ENCODE measurements at regions not wholly inside any gene's neighbourhood (a gene's known extent, or its start where the extent isn't known, plus 50 kb on each side); places are given as distances from the start of the nearest gene placed in this dataset.

GRCh38 chr3:66554178-66554577, 53.4 kb upstream of the LRIG1 start:
- H3K9ac ChIP-seq (replicated peaks in 1 of 4; ENCODE audit: extremely low read depth in 1 of 4, low read depth in 3 of 4, low read length in 3 of 4), result no peak overlapping the region
- no peak overlapping the region for H3K4me3 ChIP-seq (ENCODE audit: extremely low read depth in 1 of 4, insufficient read depth in 2 of 4, low read depth in 3 of 4, low read length in 4 of 4)
- TF ChIP-seq JUN (IDR thresholded peaks at IDR 0.05; ENCODE audit: low read depth, low read length) (no peak), BCL11A (IDR thresholded peaks at IDR 0.05; ENCODE audit: low read depth in 2 of 2, low read length in 2 of 2) (no peak), NANOG (IDR thresholded peaks at IDR 0.05; ENCODE audit: insufficient read depth, low read depth, low read length, poor library complexity, severe bottlenecking) (no peak), BACH1 (IDR thresholded peaks at IDR 0.05; ENCODE audit: low read length) (peak; percentile 86), CHD1 (IDR thresholded peaks at IDR 0.05; ENCODE audit: low read depth, low read length) (no peak), CEBPB (IDR thresholded peaks at IDR 0.05; ENCODE audit: low read depth, low read length) (no peak), KDM4A (IDR thresholded peaks at IDR 0.05; ENCODE audit: low read depth, low read length, severe bottlenecking) (no peak), MAFK (IDR thresholded peaks at IDR 0.05; ENCODE audit: low read depth, low read length) (peak; percentile 72), NRF1 (IDR thresholded peaks at IDR 0.05; ENCODE audit: low read depth, low read length) (no peak)
- TF ChIP-seq, protein P1, sequence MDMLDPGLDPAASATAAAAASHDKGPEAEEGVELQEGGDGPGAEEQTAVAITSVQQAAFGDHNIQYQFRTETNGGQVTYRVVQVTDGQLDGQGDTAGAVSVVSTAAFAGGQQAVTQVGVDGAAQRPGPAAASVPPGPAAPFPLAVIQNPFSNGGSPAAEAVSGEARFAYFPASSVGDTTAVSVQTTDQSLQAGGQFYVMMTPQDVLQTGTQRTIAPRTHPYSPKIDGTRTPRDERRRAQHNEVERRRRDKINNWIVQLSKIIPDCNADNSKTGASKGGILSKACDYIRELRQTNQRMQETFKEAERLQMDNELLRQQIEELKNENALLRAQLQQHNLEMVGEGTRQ (IDR thresholded peaks at IDR 0.05; ENCODE audit: low read length), result no peak
- no peaks in the 10 kb centered on the region for H3K79me2 ChIP-seq (ENCODE audit: control insufficient read depth in 1 of 2, insufficient read depth in 2 of 2, low read length in 2 of 2)
- ChIA-PET CTCF (ENCODE audit: partially characterized antibody) (interaction anchor here (0.6 to 2.1 kb wide), 2 partner anchors 19 to 75 kb away, joined by 3 to 9 read pairs; no protein-coding TSS in a partner anchor), POLR2A (ENCODE audit: partially characterized antibody) (no interaction called here)
- no peak overlapping the region for H2AK5ac ChIP-seq (ENCODE audit: low read depth, low read length)
- no peaks in the 10 kb centered on the region for H3K23me2 ChIP-seq (ENCODE audit: low read depth, low read length)
- no peak overlapping the region for H3K23ac ChIP-seq (ENCODE audit: insufficient read length)
- H3K4me2 ChIP-seq (ENCODE audit: insufficient read depth in 1 of 2, low read depth in 2 of 2, low read length in 2 of 2), result no peak overlapping the region
- H3K56ac ChIP-seq (replicated peaks; ENCODE audit: insufficient read length, low read depth, low read length), result no peak overlapping the region
- H3K18ac ChIP-seq (ENCODE audit: extremely low read depth, low read length), result no peak overlapping the region
- peaks cover under 1 to 2% of the 10 kb centered on the region in 2 experiments; a peak in 1 of 4 replicates for H3K9me3 ChIP-seq (ENCODE audit: insufficient read depth in 2 of 2, low read depth in 1 of 2, low read length in 1 of 2)
- no peaks in the 10 kb centered on the region for H3K27me3 ChIP-seq (replicated peaks in 1 of 4; ENCODE audit: control insufficient read depth in 3 of 4, extremely low read depth in 1 of 4, insufficient read depth in 3 of 4, low read length in 3 of 4)
- H2BK15ac ChIP-seq (ENCODE audit: low read length), result no peak overlapping the region
- DNase-seq (ENCODE audit: low read depth in 1 of 2, low spot score in 2 of 2) (no peak), FAIRE-seq (peak; percentile 32)
- no peak overlapping the region for H4K5ac ChIP-seq (ENCODE audit: insufficient read length, low read depth, low read length)
- H2BK12ac ChIP-seq (ENCODE audit: low read depth, low read length), result no peak overlapping the region
- no peaks in the 10 kb centered on the region for H3K36me3 ChIP-seq (ENCODE audit: control insufficient read depth in 2 of 4, insufficient read depth in 4 of 4, low read length in 3 of 4)
- no peak overlapping the region for H4K91ac ChIP-seq (replicated peaks; ENCODE audit: insufficient read length, low read length)
- H3K14ac ChIP-seq (ENCODE audit: insufficient read length), result no peak overlapping the region
- no peak overlapping the region for H2BK5ac ChIP-seq (ENCODE audit: low read depth, low read length)
- no peak overlapping the region for H3K4ac ChIP-seq (replicated peaks; ENCODE audit: insufficient read length, low read depth, low read length)
- H2BK20ac ChIP-seq (ENCODE audit: low read length), result no peak overlapping the region
- H3K79me1 ChIP-seq (ENCODE audit: low read depth, low read length), result no peaks in the 10 kb centered on the region
- H2BK120ac ChIP-seq (replicated peaks; ENCODE audit: low read depth, low read length), result no peak overlapping the region
- no peak overlapping the region for H2AFZ ChIP-seq (ENCODE audit: low read length)
- H3K4me1 ChIP-seq (replicated peaks in 1 of 4; ENCODE audit: control insufficient read depth in 3 of 4, insufficient read depth in 4 of 4, low read length in 3 of 4), result peaks cover 6 to 14% (median 10%) of the 10 kb centered on the region in 4 experiments
- H4K8ac ChIP-seq (ENCODE audit: extremely low read depth, insufficient read depth, low read length), result no peak overlapping the region
- WGBS, 2 experiments (ENCODE audit: extremely low coverage in 1 of 2, insufficient coverage in 1 of 2, insufficient read length in 1 of 2, insufficient replicate concordance in 2 of 2, low coverage in 1 of 2, low lambda C conversion rate in 2 of 2, missing lambda C conversion rate in 1 of 2), result 89% methylated on average over 1 of the region's 1 CpG; no CpG with 5 or more reads in 1 of the 2 experiments
- no peaks in the 10 kb centered on the region for H4K20me1 ChIP-seq (replicated peaks in 1 of 2; ENCODE audit: control insufficient read depth in 1 of 2, insufficient read depth in 2 of 2, low read length in 2 of 2)
- no peak overlapping the region for H3K27ac ChIP-seq (ENCODE audit: low read depth, low read length)

Measured in H1 (cell line).